ENCODE measurements at regions not wholly inside any gene's neighbourhood (a gene's known extent, or its start where the extent isn't known, plus 50 kb on each side); places are given as distances from the start of the nearest gene placed in this dataset.
A peak's percentile ranks its signal among the peaks of the same experiment; 100 is the strongest.

DNA sequence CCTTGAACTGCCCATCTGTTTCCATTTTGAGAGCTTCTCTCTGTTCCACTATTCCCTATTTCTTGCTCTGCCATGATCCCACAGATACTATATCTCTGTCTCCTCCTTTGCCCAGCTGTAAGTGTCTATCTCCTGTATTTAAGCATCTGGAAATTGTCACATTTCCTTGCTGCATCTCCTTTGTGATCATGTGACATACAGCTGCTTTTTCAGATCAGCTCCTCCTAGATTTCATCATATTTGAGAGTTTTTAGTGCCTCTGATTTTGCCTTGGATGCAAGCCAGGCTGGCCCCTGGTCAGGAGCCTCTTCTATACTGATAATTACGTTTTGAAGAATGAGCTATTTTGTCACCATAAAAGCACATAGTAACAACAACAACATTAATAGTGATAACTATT, 131.7 kb upstream of the TNP1 start:
- H3K27me3 ChIP-seq = no peaks in the 10 kb centered on the region
- H3K9me2 ChIP-seq (replicated peaks; ENCODE audit: insufficient read depth) = no peaks in the 10 kb centered on the region
- H3K27ac ChIP-seq = peak overlapping the region; percentile 42
- no peak overlapping the region for H2AFZ ChIP-seq
- TF ChIP-seq EZH2phosphoT487 (IDR thresholded peaks at IDR 0.05; ENCODE audit: low read depth, severe bottlenecking, unreplicated experiment) (no peak), EZH2 (IDR thresholded peaks at IDR 0.05; ENCODE audit: borderline replicate concordance) (no peak)
- TF ChIP-seq, protein P1, sequence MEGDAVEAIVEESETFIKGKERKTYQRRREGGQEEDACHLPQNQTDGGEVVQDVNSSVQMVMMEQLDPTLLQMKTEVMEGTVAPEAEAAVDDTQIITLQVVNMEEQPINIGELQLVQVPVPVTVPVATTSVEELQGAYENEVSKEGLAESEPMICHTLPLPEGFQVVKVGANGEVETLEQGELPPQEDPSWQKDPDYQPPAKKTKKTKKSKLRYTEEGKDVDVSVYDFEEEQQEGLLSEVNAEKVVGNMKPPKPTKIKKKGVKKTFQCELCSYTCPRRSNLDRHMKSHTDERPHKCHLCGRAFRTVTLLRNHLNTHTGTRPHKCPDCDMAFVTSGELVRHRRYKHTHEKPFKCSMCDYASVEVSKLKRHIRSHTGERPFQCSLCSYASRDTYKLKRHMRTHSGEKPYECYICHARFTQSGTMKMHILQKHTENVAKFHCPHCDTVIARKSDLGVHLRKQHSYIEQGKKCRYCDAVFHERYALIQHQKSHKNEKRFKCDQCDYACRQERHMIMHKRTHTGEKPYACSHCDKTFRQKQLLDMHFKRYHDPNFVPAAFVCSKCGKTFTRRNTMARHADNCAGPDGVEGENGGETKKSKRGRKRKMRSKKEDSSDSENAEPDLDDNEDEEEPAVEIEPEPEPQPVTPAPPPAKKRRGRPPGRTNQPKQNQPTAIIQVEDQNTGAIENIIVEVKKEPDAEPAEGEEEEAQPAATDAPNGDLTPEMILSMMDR (IDR thresholded peaks at IDR 0.05; ENCODE audit: poor library complexity) = no peak
- DNase-seq (ENCODE audit: low spot score) = no peak
- H3K79me2 ChIP-seq = no peaks in the 10 kb centered on the region
- H3K4me2 ChIP-seq = no peak overlapping the region
- 27% methylated on average over 1 of the region's 1 CpG for WGBS (ENCODE audit: low lambda C conversion rate, missing lambda C conversion rate)
- H3K9me3 ChIP-seq (ENCODE audit: low read depth) = no peaks in the 10 kb centered on the region
- H3K36me3 ChIP-seq (replicated peaks; ENCODE audit: insufficient read depth, low read depth) = no peaks in the 10 kb centered on the region
- H4K20me1 ChIP-seq (ENCODE audit: insufficient read depth, poor library complexity, severe bottlenecking) = no peaks in the 10 kb centered on the region
- no peaks in the 10 kb centered on the region for H3K4me1 ChIP-seq (ENCODE audit: insufficient read depth)
- no peak overlapping the region for H3K4me3 ChIP-seq

DNA sequence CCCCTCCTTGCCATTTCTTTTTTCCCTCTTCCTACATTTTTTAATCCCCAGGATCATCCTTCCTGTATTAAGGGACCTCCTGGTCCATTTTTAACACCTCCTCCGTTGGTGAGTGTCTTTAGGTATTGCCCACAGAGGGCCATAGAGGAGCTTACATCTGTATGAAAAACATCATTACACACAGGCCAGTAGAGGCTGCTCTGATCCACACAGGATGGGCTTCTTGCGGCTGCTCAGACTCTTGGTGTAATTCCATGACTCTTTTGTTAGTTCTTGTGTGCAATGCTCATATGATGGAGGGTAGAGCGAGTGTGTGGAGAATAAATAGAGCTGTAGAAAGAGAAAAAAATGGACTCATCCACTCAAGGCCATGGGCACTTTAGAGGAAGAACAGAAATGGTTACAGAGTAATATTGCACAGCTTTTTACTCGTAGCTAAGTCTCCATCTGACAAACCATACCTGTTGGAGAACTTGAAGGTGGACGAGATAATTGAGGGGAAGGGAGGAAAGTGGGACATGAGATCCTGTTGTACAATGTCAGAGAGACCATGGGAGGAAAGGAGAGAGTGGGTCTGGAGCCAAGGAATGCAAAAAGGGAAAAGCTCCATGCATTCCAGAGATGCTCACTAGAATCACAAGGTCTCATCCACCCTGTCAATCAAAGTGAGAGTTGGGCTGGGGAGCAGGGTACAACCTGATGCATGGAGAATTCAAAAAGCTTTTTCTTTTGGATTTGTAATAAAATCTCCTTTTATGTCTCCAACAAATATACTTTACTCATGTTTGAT, 129.7 kb upstream of the TNP1 start:
- Histone ChIP-seq H3K4me2 (no peak overlapping the region), H3K27me3 (no peaks in the 10 kb centered on the region), H3K36me3 (replicated peaks; ENCODE audit: insufficient read depth, low read depth) (no peaks in the 10 kb centered on the region), H2AFZ (no peak overlapping the region), H3K4me3 (no peak overlapping the region), H3K79me2 (no peaks in the 10 kb centered on the region), H3K4me1 (ENCODE audit: insufficient read depth) (no peaks in the 10 kb centered on the region), H3K9me2 (replicated peaks; ENCODE audit: insufficient read depth) (no peaks in the 10 kb centered on the region), H3K9me3 (ENCODE audit: low read depth) (no peaks in the 10 kb centered on the region), H3K27ac (no peak overlapping the region), H4K20me1 (ENCODE audit: insufficient read depth, poor library complexity, severe bottlenecking) (no peaks in the 10 kb centered on the region)
- no peak for DNase-seq (ENCODE audit: low spot score)
- no peak for TF ChIP-seq EZH2phosphoT487 (IDR thresholded peaks at IDR 0.05; ENCODE audit: low read depth, severe bottlenecking, unreplicated experiment)
- no peak for TF ChIP-seq EZH2 (IDR thresholded peaks at IDR 0.05; ENCODE audit: borderline replicate concordance)
- TF ChIP-seq, protein P1 (IDR thresholded peaks at IDR 0.05; ENCODE audit: poor library complexity) = no peak
- 88% methylated on average over 5 of the region's 5 CpGs for WGBS (ENCODE audit: low lambda C conversion rate, missing lambda C conversion rate)

DNA sequence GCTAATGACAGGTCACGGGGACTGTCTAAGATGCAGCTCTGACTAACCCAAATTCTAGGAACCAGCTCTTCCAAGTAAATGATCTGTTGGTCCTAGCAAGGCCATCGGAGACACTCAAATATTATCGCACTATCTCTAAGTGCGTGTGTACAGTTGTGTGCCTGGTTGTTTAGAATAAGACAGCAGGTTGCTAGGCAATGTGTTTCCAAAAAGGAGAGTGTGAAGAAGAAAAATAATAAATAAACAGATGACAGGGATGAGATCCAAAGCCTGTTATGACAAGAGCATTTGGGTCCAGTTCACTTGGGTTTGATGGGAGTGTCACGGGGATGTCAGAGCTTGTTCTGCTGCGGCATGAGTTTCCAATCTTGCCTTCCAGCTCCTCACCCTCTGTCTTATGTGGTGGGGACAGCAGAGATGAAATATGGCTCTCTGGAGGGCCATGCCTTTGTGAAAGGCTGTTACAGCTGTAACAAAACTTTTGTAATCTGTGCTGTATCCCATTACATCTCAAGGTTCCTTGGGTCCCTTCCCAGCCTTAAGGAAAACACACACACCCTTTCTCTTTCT, 127.5 kb upstream of the TNP1 start:
- Histone ChIP-seq H3K36me3 (replicated peaks; ENCODE audit: insufficient read depth, low read depth) (no peaks in the 10 kb centered on the region), H3K4me3 (no peak overlapping the region), H3K79me2 (no peaks in the 10 kb centered on the region), H2AFZ (no peak overlapping the region), H3K9me3 (ENCODE audit: low read depth) (no peaks in the 10 kb centered on the region), H3K4me2 (no peak overlapping the region), H3K27ac (no peak overlapping the region), H3K27me3 (no peaks in the 10 kb centered on the region), H4K20me1 (ENCODE audit: insufficient read depth, poor library complexity, severe bottlenecking) (no peaks in the 10 kb centered on the region), H3K4me1 (ENCODE audit: insufficient read depth) (no peaks in the 10 kb centered on the region), H3K9me2 (replicated peaks; ENCODE audit: insufficient read depth) (no peaks in the 10 kb centered on the region)
- TF ChIP-seq EZH2phosphoT487 (IDR thresholded peaks at IDR 0.05; ENCODE audit: low read depth, severe bottlenecking, unreplicated experiment) (no peak), EZH2 (IDR thresholded peaks at IDR 0.05; ENCODE audit: borderline replicate concordance) (no peak)
- TF ChIP-seq, protein P1 (IDR thresholded peaks at IDR 0.05; ENCODE audit: poor library complexity) = no peak
- 96% methylated on average over 6 of the region's 6 CpGs for WGBS (ENCODE audit: low lambda C conversion rate, missing lambda C conversion rate)
- no peak for DNase-seq (ENCODE audit: low spot score)
